ENCODE measurements at regions not wholly inside any gene's neighbourhood (a gene's known extent, or its start where the extent isn't known, plus 50 kb on each side); places are given as distances from the start of the nearest gene placed in this dataset.

DNA sequence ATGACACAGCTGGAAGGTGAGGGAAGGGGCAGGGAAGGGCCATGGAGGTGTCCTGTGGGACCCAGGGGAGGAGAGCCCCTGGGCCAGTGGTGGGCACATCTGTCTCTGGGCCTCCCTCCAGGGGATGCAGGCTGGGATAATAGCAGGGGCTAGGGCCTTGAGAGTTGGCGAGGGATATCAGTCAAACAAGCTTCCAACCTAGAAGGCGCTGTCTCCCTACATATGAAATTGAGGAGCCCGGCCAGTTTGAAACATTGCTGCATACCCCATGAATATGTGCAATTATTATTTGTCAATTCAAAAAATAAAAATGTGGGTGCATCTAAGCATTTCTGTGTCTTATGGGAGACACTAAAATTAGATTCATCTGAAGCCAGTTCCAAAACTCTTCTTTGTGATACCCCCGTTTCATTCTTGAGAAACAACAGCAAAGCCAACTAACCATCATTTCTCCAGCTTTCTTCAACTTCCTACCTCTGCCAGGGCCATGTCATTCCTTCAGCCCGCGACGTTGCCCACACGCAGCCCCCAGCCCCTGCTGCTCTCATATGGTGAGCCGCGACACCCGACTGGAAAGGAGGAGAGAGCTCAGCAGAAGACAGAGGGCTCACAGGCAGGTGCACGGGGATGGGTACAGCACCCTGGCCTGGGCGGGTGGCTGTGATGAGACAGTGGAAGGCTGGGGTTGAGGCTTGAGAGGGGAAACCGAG, 418.7 kb downstream of the GLRX3 start:
- TF ChIP-seq, protein P1, sequence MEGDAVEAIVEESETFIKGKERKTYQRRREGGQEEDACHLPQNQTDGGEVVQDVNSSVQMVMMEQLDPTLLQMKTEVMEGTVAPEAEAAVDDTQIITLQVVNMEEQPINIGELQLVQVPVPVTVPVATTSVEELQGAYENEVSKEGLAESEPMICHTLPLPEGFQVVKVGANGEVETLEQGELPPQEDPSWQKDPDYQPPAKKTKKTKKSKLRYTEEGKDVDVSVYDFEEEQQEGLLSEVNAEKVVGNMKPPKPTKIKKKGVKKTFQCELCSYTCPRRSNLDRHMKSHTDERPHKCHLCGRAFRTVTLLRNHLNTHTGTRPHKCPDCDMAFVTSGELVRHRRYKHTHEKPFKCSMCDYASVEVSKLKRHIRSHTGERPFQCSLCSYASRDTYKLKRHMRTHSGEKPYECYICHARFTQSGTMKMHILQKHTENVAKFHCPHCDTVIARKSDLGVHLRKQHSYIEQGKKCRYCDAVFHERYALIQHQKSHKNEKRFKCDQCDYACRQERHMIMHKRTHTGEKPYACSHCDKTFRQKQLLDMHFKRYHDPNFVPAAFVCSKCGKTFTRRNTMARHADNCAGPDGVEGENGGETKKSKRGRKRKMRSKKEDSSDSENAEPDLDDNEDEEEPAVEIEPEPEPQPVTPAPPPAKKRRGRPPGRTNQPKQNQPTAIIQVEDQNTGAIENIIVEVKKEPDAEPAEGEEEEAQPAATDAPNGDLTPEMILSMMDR (IDR thresholded peaks at IDR 0.05; ENCODE audit: low read depth, low read length) = no peak
- DNase-seq (ENCODE audit: low read depth in 2 of 2) = no peak
- H3K4me3 ChIP-seq (replicated peaks in 1 of 2; ENCODE audit: low read depth in 2 of 2, low read length in 2 of 2) = no peak overlapping the region

DNA sequence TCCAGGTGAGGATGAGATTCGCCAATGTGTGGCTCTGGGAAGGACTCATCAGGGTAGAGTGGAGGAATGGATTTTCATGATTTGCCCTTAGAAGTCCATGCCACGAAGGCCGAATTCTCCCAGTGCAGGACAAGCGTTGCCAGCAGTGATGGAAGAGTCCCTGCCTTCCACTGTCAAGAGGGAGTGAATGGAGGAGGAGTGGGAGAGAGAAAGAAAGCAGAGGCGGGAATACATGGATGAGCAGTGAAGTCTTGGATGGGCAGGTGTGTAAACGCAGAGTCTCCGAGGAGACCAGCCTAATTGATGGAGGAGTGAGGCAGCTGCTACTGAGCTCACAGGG, 419.2 kb downstream of the GLRX3 start:
- DNase-seq (ENCODE audit: low read depth in 2 of 2) = no peak
- TF ChIP-seq, protein P1 (IDR thresholded peaks at IDR 0.05; ENCODE audit: low read depth, low read length) = no peak
- H3K4me3 ChIP-seq (replicated peaks in 1 of 2; ENCODE audit: low read depth in 2 of 2, low read length in 2 of 2) = no peak overlapping the region

DNA sequence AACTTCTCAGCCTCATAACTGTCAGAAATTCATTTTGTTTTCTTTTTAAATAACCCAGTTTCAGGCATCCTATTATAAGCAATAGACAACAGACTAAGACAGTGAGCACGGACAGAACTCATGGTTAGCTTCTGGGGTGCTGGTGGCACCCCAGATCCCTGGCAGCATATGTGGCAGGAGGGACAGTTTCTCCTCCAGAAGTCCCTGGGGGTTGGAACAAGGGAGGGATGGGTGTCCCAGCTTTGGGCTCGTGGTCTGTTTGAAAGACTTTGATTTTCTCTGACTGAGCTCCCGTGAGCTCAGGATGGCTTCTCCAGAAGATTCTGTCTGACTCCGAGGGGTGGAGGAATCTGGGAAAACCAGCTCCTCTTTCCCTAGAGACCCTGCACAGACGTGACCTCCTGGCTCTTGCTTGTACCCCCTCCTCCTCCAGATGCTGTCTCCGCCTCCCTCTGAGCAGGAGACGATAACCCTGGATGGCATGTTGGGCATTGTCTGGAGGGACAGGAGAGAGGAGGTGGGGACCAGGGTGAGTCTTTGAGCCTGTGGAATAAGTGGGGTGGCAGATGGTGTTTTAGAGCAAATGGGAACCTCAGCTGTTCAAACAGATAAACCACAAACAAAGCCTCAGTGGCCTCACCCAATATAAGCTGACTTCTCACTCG, 421.1 kb downstream of the GLRX3 start:
- TF ChIP-seq, protein P1 (IDR thresholded peaks at IDR 0.05; ENCODE audit: low read depth, low read length) = no peak
- no peak for DNase-seq (ENCODE audit: low read depth in 2 of 2)
- no peak overlapping the region for H3K4me3 ChIP-seq (replicated peaks in 1 of 2; ENCODE audit: low read depth in 2 of 2, low read length in 2 of 2)

DNA sequence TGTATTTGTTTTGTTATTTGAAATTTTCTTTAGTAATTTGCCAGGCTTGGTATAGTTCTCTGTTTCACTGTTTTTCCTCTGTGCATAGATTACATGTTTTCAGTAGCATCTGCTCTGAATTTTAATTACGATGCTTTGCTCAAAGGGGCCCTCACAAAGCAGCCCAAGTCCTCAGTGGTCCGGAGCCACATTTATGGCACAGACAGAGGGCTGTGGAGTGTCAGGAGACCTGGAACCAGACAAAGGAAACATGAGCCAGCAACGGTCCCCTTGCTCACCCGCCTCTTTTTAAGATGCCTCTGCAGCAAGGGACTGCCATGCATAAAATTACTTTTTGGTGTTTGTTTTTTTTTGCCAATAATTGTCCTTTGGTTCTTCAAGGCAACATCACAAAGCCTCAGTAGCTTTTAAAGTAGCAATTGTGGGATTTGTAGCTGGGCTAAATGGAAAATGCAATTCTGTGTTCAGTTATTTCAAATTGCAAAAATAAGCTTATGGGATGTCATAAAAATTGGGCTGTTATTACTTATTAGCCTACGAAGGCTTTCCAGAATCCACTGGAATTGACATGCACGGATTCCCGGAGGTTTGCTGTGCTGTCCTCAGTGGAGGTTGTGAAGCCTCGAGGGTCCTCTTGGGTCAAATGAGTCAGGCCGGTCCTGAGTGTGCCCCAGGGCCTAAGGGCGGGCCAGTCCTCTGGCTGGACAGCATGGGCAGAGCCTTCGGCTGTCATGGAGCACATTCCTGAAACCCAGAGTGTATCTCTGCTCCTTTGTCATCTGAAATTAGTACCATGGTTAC, 422.8 kb downstream of the GLRX3 start:
- no peak for DNase-seq (ENCODE audit: low read depth in 2 of 2)
- no peak overlapping the region for H3K4me3 ChIP-seq (replicated peaks in 1 of 2; ENCODE audit: low read depth in 2 of 2, low read length in 2 of 2)
- TF ChIP-seq, protein P1 (IDR thresholded peaks at IDR 0.05; ENCODE audit: low read depth, low read length) = no peak

DNA sequence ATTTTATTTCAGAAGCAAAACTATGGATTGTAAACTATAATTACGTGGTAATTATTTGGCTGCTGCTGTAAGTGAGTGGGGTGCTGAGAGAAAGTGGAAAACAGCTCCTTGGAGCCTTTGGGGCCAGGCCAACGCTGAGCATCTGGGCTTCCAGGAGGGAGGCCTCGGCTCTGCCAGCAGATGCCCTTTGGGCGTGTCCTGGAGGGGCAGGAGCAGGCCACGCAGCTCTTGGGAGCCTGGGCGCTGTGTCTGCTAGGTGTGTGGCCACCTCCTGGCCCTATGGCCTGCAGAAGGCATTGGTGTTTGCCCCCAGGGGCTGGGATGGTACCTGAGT, 423.3 kb downstream of the GLRX3 start:
- no peak for DNase-seq (ENCODE audit: low read depth in 2 of 2)
- no peak overlapping the region for H3K4me3 ChIP-seq (replicated peaks in 1 of 2; ENCODE audit: low read depth in 2 of 2, low read length in 2 of 2)
- TF ChIP-seq, protein P1 (IDR thresholded peaks at IDR 0.05; ENCODE audit: low read depth, low read length) = no peak

DNA sequence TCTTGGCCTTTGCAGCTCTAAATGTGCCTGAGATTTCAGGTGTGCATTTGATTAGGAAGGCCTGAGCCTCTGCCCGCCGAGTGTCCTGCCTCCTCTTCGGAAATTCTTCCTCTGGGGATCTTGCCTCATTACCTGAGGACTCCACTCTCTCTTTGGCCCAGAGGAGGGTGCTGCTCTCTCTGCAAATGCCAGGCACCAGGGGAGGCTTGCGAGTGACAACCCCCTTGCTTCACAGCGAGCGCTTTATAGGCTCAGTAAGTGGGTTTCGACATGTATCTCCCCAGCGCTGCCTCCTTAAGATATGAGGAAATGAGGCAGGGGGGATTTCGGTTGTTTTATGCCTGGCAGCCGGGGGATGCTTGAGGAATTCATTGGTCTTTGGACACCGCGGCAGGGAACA, 423.9 kb downstream of the GLRX3 start:
- DNase-seq (ENCODE audit: low read depth in 2 of 2) = no peak
- TF ChIP-seq, protein P1 (IDR thresholded peaks at IDR 0.05; ENCODE audit: low read depth, low read length) = no peak
- H3K4me3 ChIP-seq (replicated peaks in 1 of 2; ENCODE audit: low read depth in 2 of 2, low read length in 2 of 2) = no peak overlapping the region
